ENCODE measurements at regions not wholly inside any gene's neighbourhood (a gene's known extent, or its start where the extent isn't known, plus 50 kb on each side); places are given as distances from the start of the nearest gene placed in this dataset.

DNA sequence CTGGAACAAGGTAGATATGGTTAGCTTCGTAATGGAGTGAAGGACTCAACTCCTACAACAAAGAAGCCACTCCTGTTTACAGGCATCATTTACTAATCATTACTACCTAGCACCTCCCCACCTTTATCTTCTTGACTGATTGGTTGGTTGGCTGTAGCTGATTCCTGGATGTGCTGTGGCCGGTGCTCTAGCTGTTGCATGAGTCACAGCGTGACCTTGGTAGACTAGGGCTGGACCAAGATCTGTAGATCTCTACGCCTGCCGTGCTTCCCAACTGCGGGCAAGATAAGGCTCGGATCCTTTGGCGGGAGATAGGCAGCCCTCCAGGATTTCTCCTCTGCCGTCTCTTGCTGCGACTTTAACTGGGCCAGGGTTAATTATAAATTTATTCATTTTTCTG is 194.3 kb upstream of the SOX11 start:
- Mint-ChIP-seq H3K36me3 (ENCODE audit: low read depth) (no peaks in the 10 kb centered on the region), H3K27ac (no peak overlapping the region), H3K27me3 (no peaks in the 10 kb centered on the region), H3K4me3 (no peak overlapping the region), H3K4me1 (no peaks in the 10 kb centered on the region), H3K9me3 (no peaks in the 10 kb centered on the region)
- ChIA-PET CTCF (no interaction called here), POLR2A (no interaction called here)
- no peak for DNase-seq

DNA sequence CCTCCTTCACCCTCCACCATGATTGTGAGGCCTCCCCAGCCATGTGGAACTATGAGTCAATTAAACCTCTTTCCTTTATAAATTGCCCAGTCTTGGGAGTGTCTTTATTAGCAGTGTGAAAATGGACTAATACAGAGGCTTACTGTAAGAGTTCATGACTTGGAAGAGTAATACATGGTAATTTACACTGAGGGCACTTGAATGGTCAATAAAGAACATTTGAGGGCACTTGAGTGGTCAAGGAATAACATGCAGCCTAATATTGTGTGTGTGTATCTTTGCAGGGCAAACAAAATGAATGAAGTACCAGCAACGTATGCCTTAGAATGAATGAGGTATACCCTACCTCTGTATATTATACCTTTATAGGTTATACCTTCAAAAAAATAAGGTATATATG is 190.4 kb upstream of the SOX11 start:
- no peaks in the 10 kb centered on the region for H3K4me1 Mint-ChIP-seq
- H3K9me3 Mint-ChIP-seq = no peaks in the 10 kb centered on the region
- no peak overlapping the region for H3K27ac Mint-ChIP-seq
- no peaks in the 10 kb centered on the region for H3K36me3 Mint-ChIP-seq (ENCODE audit: low read depth)
- no peaks in the 10 kb centered on the region for H3K27me3 Mint-ChIP-seq
- no peak overlapping the region for H3K4me3 Mint-ChIP-seq
- ChIA-PET CTCF (no interaction called here), POLR2A (no interaction called here)
- no peak for DNase-seq

DNA sequence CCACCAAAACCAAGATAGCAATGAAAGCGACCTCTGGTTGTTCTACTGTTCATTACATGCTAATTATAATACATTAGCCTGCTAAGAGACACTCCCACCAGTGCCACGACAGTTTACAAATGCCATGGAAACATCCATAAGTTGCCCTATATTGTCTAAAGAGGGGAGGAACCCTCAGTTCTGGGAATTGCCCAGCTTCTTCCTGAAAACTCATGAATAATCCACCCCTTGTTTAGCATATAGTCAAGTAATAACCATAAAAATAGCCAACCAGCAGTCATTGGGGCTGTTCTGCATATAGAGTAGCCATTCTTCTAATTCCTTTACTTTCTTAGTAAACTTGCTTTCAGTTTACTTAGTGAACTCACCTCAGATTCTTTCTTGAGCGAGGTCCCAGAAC is 189.8 kb upstream of the SOX11 start:
- no peak overlapping the region for H3K4me3 Mint-ChIP-seq
- no peak overlapping the region for H3K27ac Mint-ChIP-seq
- H3K4me1 Mint-ChIP-seq = no peaks in the 10 kb centered on the region
- no peak for DNase-seq
- H3K36me3 Mint-ChIP-seq (ENCODE audit: low read depth) = no peaks in the 10 kb centered on the region
- CTCF ChIA-PET = no interaction called here
- no peaks in the 10 kb centered on the region for H3K27me3 Mint-ChIP-seq
- H3K9me3 Mint-ChIP-seq = no peaks in the 10 kb centered on the region
- POLR2A ChIA-PET = no interaction called here

DNA sequence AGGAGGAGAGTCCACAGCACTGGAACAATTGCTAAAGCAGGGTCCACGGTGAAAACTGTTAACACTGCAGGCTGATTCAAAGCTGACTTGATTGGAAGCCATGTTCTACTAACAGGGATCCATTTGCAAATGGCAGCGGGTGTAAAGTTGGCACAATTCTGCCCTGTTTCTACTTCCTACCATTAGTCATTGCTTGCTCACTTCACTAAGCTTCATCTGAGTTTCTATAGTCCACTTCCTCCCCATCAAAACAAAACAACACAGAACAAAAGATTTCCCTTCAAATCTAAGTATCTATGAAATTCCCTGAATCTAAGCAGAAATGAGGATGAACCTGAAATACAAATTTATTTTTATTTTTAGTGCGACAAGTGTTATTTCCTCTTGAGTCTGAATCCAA is 187.4 kb upstream of the SOX11 start:
- Mint-ChIP-seq H3K4me3 (no peak overlapping the region), H3K4me1 (no peaks in the 10 kb centered on the region), H3K9me3 (no peaks in the 10 kb centered on the region), H3K27ac (no peak overlapping the region), H3K27me3 (no peaks in the 10 kb centered on the region), H3K36me3 (ENCODE audit: low read depth) (no peaks in the 10 kb centered on the region)
- POLR2A ChIA-PET = no interaction called here
- no peak for DNase-seq
- CTCF ChIA-PET = interaction anchor here (0.8 kb wide), 1 partner anchor 1830 kb away, joined by 3 read pairs; no protein-coding TSS in a partner anchor

- no peaks in the 10 kb centered on the region for H3K4me1 Mint-ChIP-seq
- no peaks in the 10 kb centered on the region for H3K9me3 Mint-ChIP-seq
- ChIA-PET POLR2A (no interaction called here), CTCF (no interaction called here)
- H3K27ac Mint-ChIP-seq = no peak overlapping the region
- no peak for DNase-seq
- no peaks in the 10 kb centered on the region for H3K27me3 Mint-ChIP-seq
- H3K36me3 Mint-ChIP-seq (ENCODE audit: low read depth) = no peaks in the 10 kb centered on the region
- H3K4me3 Mint-ChIP-seq = no peak overlapping the region
Measured at GRCh38 chr2:5507367-5507766, 184.8 kb upstream of the SOX11 start.

DNA sequence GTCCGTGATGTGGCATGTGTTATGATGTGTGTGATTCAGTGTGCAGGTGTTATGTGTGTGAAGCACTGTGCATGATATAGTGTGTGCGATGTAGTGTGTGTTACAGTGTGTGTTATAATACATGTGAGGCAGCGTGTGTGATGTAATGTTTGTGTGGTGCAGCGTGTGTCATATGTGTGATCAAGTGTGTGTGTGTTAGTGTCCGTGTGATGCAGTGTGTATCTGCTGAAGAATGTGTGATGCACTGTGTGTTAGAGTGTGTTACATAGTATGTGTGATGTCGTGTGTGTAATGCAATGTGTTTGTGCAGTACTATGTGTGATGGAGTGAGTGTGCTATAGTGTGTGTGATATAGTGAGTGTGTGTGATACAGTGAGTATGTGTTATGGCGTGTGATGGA is 182.8 kb upstream of the SOX11 start:
- Mint-ChIP-seq H3K27ac (no peak overlapping the region), H3K4me1 (no peaks in the 10 kb centered on the region), H3K9me3 (no peaks in the 10 kb centered on the region), H3K4me3 (no peak overlapping the region), H3K36me3 (ENCODE audit: low read depth) (no peaks in the 10 kb centered on the region), H3K27me3 (no peaks in the 10 kb centered on the region)
- ChIA-PET CTCF (no interaction called here), POLR2A (no interaction called here)
- no peak for DNase-seq

- Mint-ChIP-seq H3K27ac (no peak overlapping the region), H3K9me3 (no peaks in the 10 kb centered on the region), H3K36me3 (ENCODE audit: low read depth) (no peaks in the 10 kb centered on the region), H3K4me1 (no peaks in the 10 kb centered on the region), H3K4me3 (no peak overlapping the region), H3K27me3 (no peaks in the 10 kb centered on the region)
- ChIA-PET POLR2A (no interaction called here), CTCF (no interaction called here)
- DNase-seq = no peak
Measured at GRCh38 chr2:5510082-5510481, 182.1 kb upstream of the SOX11 start.

GRCh38 chr2:5515693-5516092 is 176.5 kb upstream of the SOX11 start:
- H3K27ac Mint-ChIP-seq = no peak overlapping the region
- no peaks in the 10 kb centered on the region for H3K27me3 Mint-ChIP-seq
- no peaks in the 10 kb centered on the region for H3K4me1 Mint-ChIP-seq
- no peaks in the 10 kb centered on the region for H3K36me3 Mint-ChIP-seq (ENCODE audit: low read depth)
- no peak for DNase-seq
- H3K9me3 Mint-ChIP-seq = no peaks in the 10 kb centered on the region
- no peak overlapping the region for H3K4me3 Mint-ChIP-seq
- CTCF ChIA-PET = no interaction called here
- POLR2A ChIA-PET = no interaction called here

GRCh38 chr2:5519286-5519685 is 172.9 kb upstream of the SOX11 start:
- Mint-ChIP-seq H3K27me3 (no peaks in the 10 kb centered on the region), H3K36me3 (ENCODE audit: low read depth) (no peaks in the 10 kb centered on the region), H3K4me1 (no peaks in the 10 kb centered on the region), H3K27ac (no peak overlapping the region), H3K9me3 (no peaks in the 10 kb centered on the region), H3K4me3 (no peak overlapping the region)
- POLR2A ChIA-PET = no interaction called here
- CTCF ChIA-PET = no interaction called here
- no peak for DNase-seq

GRCh38 chr2:5520463-5520972 is 171.7 kb upstream of the SOX11 start:
- Mint-ChIP-seq H3K36me3 (ENCODE audit: low read depth) (no peaks in the 10 kb centered on the region), H3K27me3 (no peaks in the 10 kb centered on the region), H3K4me3 (no peak overlapping the region), H3K9me3 (no peaks in the 10 kb centered on the region), H3K27ac (no peak overlapping the region), H3K4me1 (no peaks in the 10 kb centered on the region)
- CTCF ChIA-PET = no interaction called here
- no peak for DNase-seq
- POLR2A ChIA-PET = no interaction called here

GRCh38 chr2:5521461-5521860 is 170.7 kb upstream of the SOX11 start:
- CTCF ChIA-PET = no interaction called here
- no peak overlapping the region for H3K4me3 Mint-ChIP-seq
- no peak overlapping the region for H3K27ac Mint-ChIP-seq
- no peak for DNase-seq
- POLR2A ChIA-PET = no interaction called here
- no peaks in the 10 kb centered on the region for H3K27me3 Mint-ChIP-seq
- H3K36me3 Mint-ChIP-seq (ENCODE audit: low read depth) = no peaks in the 10 kb centered on the region
- no peaks in the 10 kb centered on the region for H3K9me3 Mint-ChIP-seq
- H3K4me1 Mint-ChIP-seq = no peaks in the 10 kb centered on the region

- no peak for DNase-seq
- H3K27me3 Mint-ChIP-seq = no peaks in the 10 kb centered on the region
- no peaks in the 10 kb centered on the region for H3K9me3 Mint-ChIP-seq
- H3K4me1 Mint-ChIP-seq = no peaks in the 10 kb centered on the region
- no peak overlapping the region for H3K4me3 Mint-ChIP-seq
- POLR2A ChIA-PET = no interaction called here
- CTCF ChIA-PET = no interaction called here
- no peak overlapping the region for H3K27ac Mint-ChIP-seq
- no peaks in the 10 kb centered on the region for H3K36me3 Mint-ChIP-seq (ENCODE audit: low read depth)
Measured at GRCh38 chr2:5524551-5524950, 167.6 kb upstream of the SOX11 start.

DNA sequence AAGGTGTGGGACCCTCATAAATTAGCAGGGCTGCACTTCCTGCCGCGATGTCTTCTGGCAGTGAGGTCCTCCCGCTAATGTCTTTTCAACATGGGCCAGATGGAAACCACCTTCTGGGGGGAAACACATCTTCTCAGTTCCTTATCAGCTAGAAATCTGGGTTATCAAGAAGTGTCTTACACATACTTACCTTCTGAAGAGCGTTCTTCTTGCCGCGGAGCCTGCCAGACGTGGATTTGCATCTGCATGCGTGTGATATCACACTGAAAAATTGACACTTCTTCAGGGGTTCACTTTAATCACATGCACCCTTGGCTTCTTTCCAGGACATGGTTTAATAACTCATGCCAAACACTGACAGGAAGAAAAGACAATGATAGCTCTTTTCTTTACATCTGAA is 163.5 kb upstream of the SOX11 start:
- ChIA-PET CTCF (no interaction called here), POLR2A (no interaction called here)
- Mint-ChIP-seq H3K36me3 (ENCODE audit: low read depth) (no peaks in the 10 kb centered on the region), H3K4me3 (no peak overlapping the region), H3K9me3 (no peaks in the 10 kb centered on the region), H3K4me1 (no peaks in the 10 kb centered on the region), H3K27ac (no peak overlapping the region), H3K27me3 (no peaks in the 10 kb centered on the region)
- no peak for DNase-seq

DNA sequence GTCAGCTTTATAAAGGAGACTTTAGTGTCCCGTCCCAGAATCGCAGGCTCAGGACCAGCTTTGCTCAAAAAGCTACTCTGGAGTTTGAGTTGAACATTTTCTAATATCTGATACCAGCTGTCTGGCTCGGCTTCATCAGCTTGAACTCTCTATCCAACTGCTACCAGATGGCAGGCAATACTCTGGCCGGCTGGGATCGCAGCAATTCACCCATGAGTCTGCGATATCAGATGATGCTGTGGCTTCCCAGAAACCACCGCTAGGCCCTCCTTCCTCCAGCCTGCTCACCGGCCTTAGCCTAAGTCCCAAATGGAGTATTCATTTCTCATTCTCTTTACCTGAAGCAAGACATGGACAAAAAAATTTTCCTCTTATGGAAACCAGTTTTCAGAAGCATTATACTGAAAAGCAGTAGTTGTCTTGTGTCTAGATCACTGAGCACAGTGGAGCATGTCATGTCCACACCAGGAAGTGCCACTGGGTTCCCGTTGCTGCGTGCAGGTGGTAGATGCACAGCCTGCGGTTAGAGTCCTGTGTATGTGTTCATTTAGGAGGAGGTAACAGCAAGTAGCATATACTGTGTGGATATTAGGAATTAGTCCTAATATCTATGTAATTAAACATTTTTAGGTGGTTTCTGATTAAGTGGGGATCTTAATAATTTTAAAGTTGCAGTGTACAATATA is 162.0 kb upstream of the SOX11 start:
- H3K27me3 Mint-ChIP-seq = no peaks in the 10 kb centered on the region
- no peaks in the 10 kb centered on the region for H3K9me3 Mint-ChIP-seq
- no peak for DNase-seq
- CTCF ChIA-PET = no interaction called here
- POLR2A ChIA-PET = no interaction called here
- H3K36me3 Mint-ChIP-seq (ENCODE audit: low read depth) = no peaks in the 10 kb centered on the region
- H3K4me3 Mint-ChIP-seq = no peak overlapping the region
- H3K27ac Mint-ChIP-seq = no peak overlapping the region
- H3K4me1 Mint-ChIP-seq = no peaks in the 10 kb centered on the region
